ENCODE measurements at regions not wholly inside any gene's neighbourhood (a gene's known extent, or its start where the extent isn't known, plus 50 kb on each side); places are given as distances from the start of the nearest gene placed in this dataset.
"Not testable (repeated sequence)": the region's sequence is repeated elsewhere in the genome, so short reads cannot be mapped to it uniquely, and the experiment has no call there.

GRCh38 chr11:114805431-114805830 lies 127.1 kb downstream of the NXPE2 start:
- not testable (repeated sequence) for DNase-seq (ENCODE audit: low read depth)

GRCh38 chr11:114811971-114812370 lies 133.6 kb downstream of the NXPE2 start:
- DNase-seq (ENCODE audit: low read depth): no peak

- DNase-seq (ENCODE audit: low read depth): no peak
These were observed 134.4 kb downstream of the NXPE2 start for GRCh38 chr11:114812733-114813132.

DNA sequence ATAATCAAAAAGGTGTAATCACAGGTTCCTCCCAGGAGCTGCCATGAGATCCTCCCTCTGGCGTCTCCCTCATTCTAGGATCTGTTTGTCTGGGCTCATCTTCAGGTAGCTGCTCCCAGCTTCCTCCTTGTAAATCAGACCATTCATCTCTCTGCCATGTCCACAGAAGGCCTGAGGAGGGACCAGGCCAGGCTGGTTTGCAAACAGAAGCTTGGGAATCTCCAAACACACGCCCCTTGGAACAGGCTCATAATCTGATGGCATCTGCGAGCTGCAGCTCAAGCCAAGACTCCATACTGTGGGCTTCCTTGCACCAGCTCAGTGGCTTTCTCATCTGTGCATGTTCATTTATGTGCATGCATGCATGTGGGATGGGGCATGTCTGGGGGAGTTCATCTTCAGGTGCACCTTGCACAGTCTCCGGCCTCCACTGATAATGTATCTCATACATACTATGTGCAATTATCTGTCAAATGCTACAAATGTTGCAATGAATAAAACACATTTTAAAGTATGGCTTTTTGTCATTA lies 134.9 kb downstream of the NXPE2 start:
- DNase-seq (ENCODE audit: low read depth): no peak

GRCh38 chr11:114815176-114815575 lies 136.8 kb downstream of the NXPE2 start:
- no peak for DNase-seq (ENCODE audit: low read depth)

- DNase-seq (ENCODE audit: low read depth): no peak
These were observed 137.4 kb downstream of the NXPE2 start for GRCh38 chr11:114815761-114816160.

DNA sequence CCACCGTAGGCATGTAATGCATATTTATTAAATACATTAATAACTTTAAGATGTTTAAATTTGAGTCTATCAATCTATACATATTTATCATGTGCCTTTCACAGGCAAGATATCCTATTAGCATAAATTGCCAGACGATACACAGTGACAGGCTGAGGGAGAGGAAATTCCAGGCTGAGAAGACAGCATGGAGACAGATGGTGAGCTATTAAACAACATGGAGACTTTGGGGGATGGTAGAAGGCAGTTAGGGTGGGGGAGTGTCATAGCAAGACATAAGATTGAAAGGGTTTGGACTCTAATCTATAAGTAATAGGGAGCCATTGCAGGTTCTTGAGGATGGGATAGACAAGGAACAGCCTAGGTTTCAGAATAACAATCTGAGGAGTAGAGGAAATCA lies 138.5 kb downstream of the NXPE2 start:
- no peak for DNase-seq (ENCODE audit: low read depth)

DNA sequence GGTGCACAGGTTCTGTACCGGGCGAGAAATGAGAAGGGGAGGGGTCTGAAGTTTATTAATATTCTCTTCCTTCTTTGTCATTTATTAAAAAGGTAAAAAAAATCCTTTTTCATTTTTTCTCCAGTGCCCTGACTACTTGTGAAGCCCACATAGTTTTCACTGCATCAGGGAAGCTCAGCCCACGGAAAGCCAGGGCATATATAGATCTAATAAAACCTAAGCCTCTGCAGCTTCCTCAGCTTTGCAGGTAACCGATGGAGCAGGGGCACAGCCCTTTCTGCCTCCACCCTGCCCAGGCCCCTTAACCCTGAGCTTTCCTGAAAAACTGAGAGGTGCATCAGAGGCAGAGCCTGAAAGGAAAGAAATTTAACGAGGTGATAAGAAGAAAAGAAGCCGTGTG lies 140.1 kb downstream of the NXPE2 start:
- no peak for DNase-seq (ENCODE audit: low read depth)

DNA sequence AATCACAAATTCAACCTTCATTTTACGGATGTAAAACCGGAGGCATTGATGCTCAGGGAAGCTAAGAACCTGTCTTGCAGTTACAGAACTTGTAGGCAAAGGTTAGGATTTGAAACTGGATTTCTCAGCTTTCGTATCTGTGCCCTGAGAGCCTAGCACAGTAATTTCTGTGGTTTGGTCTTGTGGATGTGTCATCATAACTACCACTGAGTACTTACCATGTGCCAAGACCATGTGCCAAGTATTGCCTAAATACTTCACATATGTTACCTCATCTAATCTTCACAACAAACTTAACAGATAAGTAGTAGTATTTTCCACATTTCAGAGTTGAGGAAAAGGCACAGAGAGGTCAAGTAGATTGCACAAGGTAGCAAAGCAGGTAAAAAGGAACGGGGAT lies 140.7 kb downstream of the NXPE2 start:
- no peak for DNase-seq (ENCODE audit: low read depth)

DNA sequence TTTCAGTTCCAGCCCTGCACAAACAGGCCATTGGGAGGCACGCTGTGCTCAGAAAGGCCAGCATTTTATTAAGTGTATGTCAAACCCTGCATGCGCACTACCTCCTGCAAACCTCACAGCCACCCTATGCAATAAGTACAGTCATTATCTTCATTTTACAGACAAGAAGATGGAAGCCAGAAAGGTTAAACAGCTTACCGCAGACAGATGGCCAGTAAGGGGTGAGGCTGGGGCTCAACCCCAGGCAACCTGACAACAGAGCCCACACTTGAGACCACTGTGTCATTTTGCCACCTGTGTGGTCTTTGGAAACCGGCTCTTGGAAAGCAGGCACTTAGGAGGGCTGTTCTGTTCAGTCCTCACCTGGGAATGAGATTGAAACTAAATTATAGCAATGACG lies 142.3 kb downstream of the NXPE2 start:
- no peak for DNase-seq (ENCODE audit: low read depth)

DNA sequence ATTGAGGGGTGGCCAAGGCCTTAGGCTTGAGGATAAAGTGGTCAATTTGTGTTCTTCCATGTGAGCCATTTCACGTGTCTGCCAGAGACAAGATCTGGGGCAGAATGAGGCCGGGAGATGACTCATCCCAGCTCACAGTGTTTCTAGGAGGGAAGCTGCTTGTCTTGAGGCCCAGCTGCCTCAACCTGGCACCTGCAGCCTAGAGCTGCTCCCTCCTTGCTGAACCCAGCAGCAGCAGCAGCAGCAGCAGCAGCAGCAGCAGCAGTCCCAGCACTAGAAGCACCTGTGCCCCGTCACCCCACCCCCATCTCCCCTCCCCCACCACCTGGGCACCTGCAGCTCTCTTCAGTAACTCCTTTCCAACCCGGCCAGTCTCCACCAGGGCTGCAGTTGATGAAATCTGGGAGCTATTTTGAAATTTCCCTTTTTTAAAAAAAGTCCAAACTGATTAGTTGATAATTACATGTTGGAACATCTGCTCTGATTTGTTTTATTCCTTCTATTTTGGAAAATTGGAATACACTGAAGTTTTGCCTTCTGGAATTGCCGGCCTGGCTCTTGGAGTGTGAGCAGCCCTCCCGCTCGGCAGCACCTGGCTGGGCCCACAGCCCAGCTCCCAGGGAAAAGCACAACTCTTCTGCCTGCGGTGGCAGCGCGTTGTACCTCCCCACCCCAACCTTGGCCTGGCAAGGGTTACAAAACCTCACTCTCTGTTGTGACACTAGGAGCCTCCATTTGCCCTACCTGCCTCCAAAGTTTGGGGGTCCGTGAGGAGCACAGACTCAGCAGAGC lies 143.5 kb downstream of the NXPE2 start:
- no peak for DNase-seq (ENCODE audit: low read depth)

- no peak for DNase-seq (ENCODE audit: low read depth)
These were observed 148.6 kb downstream of the NXPE2 start for GRCh38 chr11:114826910-114827442.

GRCh38 chr11:114827736-114828135 lies 149.4 kb downstream of the NXPE2 start:
- no peak for DNase-seq (ENCODE audit: low read depth)

GRCh38 chr11:114832532-114833125 lies 154.3 kb downstream of the NXPE2 start:
- DNase-seq (ENCODE audit: low read depth): no peak

- DNase-seq (ENCODE audit: low read depth): no peak
These were observed 157.8 kb downstream of the NXPE2 start for GRCh38 chr11:114836161-114836560.

- no peak for DNase-seq (ENCODE audit: low read depth)
These were observed 166.6 kb downstream of the NXPE2 start for GRCh38 chr11:114844896-114845295.

GRCh38 chr11:114845766-114846415 lies 167.6 kb downstream of the NXPE2 start:
- DNase-seq (ENCODE audit: low read depth): no peak

DNA sequence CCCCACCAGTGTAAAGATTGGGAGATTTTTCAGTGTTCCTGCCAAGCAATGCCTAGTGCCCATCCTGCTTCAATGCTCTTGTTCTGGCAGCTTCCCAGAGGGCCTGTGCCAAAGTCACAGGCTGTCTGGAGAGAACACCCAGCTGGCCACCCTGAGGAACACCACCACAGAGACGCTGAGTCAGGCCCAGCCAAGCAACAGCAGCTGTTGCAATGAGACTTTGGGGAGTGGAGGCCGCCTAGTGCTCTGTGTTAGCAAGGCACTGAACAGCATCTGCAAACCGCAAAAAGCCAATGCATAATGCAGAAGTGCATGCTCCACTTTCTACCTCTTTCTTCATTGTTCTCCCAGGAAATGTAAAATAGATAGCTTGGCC lies 168.1 kb downstream of the NXPE2 start:
- DNase-seq (ENCODE audit: low read depth): no peak

DNA sequence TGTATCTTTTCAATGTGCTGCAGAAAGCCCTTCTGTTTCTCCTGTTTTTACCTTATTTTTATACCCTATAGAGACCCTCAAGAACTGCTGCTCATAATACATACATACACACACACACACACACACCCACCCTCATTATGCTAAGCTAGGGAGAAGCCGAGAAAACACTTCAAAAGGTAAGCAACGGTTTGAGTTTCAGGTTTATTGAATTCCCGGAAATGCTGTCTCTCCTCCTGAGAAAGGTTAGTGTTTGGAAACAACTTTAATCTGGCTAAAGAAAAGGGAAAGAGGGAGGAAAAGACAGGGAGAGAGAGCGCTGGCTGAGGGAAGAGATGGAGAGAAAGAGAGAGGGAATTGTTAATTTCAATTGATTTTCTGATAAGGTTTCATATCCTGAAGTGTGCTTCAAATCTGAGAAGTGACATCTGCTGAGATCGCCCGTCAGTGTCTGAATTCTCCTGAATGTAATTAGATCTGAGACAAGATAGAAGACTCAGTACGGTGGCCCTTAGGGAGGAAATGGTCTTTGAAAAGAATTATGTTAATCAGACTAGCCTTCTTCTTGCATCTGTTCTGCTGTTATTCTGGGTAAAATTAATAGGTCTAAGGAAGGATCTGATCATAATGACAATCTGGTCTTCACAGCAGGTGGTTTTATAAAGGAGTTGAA lies 169.1 kb downstream of the NXPE2 start:
- DNase-seq (ENCODE audit: low read depth): no peak

GRCh38 chr11:114848027-114848426 lies 169.7 kb downstream of the NXPE2 start:
- no peak for DNase-seq (ENCODE audit: low read depth)

GRCh38 chr11:114857281-114857680 lies 179.0 kb downstream of the NXPE2 start:
- DNase-seq (ENCODE audit: low read depth): no peak

- DNase-seq (ENCODE audit: low read depth): no peak
These were observed 186.6 kb downstream of the NXPE2 start for GRCh38 chr11:114864896-114865295.
